Brain microvascular endothelial cell (primary cell): ENCODE measurements at regions not wholly inside any gene's neighbourhood (a gene's known extent, or its start where the extent isn't known, plus 50 kb on each side); places are given as distances from the start of the nearest gene placed in this dataset.
"Not testable (repeated sequence)": the region's sequence is repeated elsewhere in the genome, so short reads cannot be mapped to it uniquely, and the experiment has no call there.

Experiments used
- DNase-seq: peaks from one replicate; pipeline ENCODE4 v3.0.0-alpha.2; 2020
- H3K27ac ChIP-seq: fragments of 250-450 bp; sonication (Bioruptor Pico); 2 replicates; pipeline ENCODE4 v1.5.1; 2020; ENCODE audit warnings: mild to moderate bottlenecking, moderate library complexity
- H3K27me3 ChIP-seq: fragments of 250-450 bp; sonication (Bioruptor Pico); replicated peaks from 2 replicates; pipeline ENCODE4 v1.5.1; 2020; ENCODE audit warnings: mild to moderate bottlenecking
- H3K36me3 ChIP-seq: fragments of 250-450 bp; sonication (Bioruptor Pico); replicated peaks from 2 replicates; pipeline ENCODE4 v1.5.1; 2020; ENCODE audit warnings: mild to moderate bottlenecking
- H3K4me3 ChIP-seq: 2 replicates; pipeline ENCODE4 v1.5.1; 2011; ENCODE audit warnings: low read depth, mild to moderate bottlenecking, control low read depth, low read length, moderate library complexity
- CTCF ChIP-seq: IDR thresholded peaks from 2 replicates; pipeline ENCODE4 v1.5.1; 2011; ENCODE audit warnings: low read depth, mild to moderate bottlenecking, moderate library complexity, low read length, control low read depth, inconsistent platforms; ENCODE audit errors: missing control alignments
- in situ Hi-C: cut with HindIII; loops from 2 replicates; pipeline ENCODE4 v1.10.0; 2017; ENCODE audit warnings: low sequenced_read_pairs, low pct_ligation_motif_present

GRCh38 chr12:82627799-82628198 lies 58.9 kb upstream of the TMTC2 start:
- Histone ChIP-seq H3K4me3 (no peak overlapping the region), H3K36me3 (no peaks in the 10 kb centered on the region), H3K27ac (no peak overlapping the region), H3K27me3 (no peaks in the 10 kb centered on the region)
- DNase-seq: peak; percentile 34
- TF ChIP-seq CTCF: peak; percentile 69
- in situ Hi-C loops: no loop called here

GRCh38 chr12:82634495-82635258 lies 52.0 kb upstream of the TMTC2 start:
- DNase-seq, in situ Hi-C loops, H3K4me3 ChIP-seq, H3K36me3 ChIP-seq, H3K27me3 ChIP-seq, H3K27ac ChIP-seq: not testable (repeated sequence)

- no peaks in the 10 kb centered on the region for H3K36me3 ChIP-seq
- no peak for DNase-seq
- no peak overlapping the region for H3K4me3 ChIP-seq
- in situ Hi-C loops: no loop called here
- no peak overlapping the region for H3K27ac ChIP-seq
- no peak for TF ChIP-seq CTCF
- no peaks in the 10 kb centered on the region for H3K27me3 ChIP-seq
These were observed 51.4 kb upstream of the TMTC2 start for GRCh38 chr12:82635263-82635662.
